ENCODE measurements at regions not wholly inside any gene's neighbourhood (a gene's known extent, or its start where the extent isn't known, plus 50 kb on each side); places are given as distances from the start of the nearest gene placed in this dataset.

DNA sequence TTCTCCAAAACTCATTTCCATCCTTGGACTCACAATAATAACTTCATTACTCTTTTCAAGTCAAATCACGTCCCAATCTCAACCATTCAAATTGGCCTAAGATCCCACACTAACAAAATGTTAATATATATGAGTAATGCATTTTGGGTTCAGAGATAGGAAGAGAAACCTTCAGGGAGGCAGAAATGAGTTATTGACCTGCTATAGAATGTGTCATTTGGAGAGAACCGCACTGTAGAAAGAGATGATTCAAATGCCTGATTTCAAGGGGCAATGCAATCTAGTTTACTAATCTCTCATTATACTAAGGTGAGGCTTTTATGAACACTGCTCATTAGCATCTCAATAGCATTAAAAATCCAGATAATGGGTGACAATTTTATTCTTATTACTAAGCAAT lies 1595.0 kb upstream of the GOT2 start:
- TF ChIP-seq, protein P1, sequence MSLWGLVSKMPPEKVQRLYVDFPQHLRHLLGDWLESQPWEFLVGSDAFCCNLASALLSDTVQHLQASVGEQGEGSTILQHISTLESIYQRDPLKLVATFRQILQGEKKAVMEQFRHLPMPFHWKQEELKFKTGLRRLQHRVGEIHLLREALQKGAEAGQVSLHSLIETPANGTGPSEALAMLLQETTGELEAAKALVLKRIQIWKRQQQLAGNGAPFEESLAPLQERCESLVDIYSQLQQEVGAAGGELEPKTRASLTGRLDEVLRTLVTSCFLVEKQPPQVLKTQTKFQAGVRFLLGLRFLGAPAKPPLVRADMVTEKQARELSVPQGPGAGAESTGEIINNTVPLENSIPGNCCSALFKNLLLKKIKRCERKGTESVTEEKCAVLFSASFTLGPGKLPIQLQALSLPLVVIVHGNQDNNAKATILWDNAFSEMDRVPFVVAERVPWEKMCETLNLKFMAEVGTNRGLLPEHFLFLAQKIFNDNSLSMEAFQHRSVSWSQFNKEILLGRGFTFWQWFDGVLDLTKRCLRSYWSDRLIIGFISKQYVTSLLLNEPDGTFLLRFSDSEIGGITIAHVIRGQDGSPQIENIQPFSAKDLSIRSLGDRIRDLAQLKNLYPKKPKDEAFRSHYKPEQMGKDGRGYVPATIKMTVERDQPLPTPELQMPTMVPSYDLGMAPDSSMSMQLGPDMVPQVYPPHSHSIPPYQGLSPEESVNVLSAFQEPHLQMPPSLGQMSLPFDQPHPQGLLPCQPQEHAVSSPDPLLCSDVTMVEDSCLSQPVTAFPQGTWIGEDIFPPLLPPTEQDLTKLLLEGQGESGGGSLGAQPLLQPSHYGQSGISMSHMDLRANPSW (CRISPR knock-in tag; IDR thresholded peaks at IDR 0.05): no peak
- TF ChIP-seq GTF2F1 (IDR thresholded peaks at IDR 0.05; ENCODE audit: low read depth, low read length) (no peak), EP300 (IDR thresholded peaks at IDR 0.05; ENCODE audit: low read length) (no peak), DNMT1 (IDR thresholded peaks at IDR 0.05) (no peak), EZH2 (IDR thresholded peaks at IDR 0.05; ENCODE audit: borderline replicate concordance, low read depth, low read length) (no peak), MYNN (IDR thresholded peaks at IDR 0.05) (no peak), MYNN (CRISPR knock-in tag; IDR thresholded peaks at IDR 0.05) (no peak), TEAD4 (IDR thresholded peaks at IDR 0.05; ENCODE audit: low read length) (no peak), TEAD4 (CRISPR knock-in tag; IDR thresholded peaks at IDR 0.05; ENCODE audit: borderline replicate concordance) (no peak)
- TF ChIP-seq, protein P2, sequence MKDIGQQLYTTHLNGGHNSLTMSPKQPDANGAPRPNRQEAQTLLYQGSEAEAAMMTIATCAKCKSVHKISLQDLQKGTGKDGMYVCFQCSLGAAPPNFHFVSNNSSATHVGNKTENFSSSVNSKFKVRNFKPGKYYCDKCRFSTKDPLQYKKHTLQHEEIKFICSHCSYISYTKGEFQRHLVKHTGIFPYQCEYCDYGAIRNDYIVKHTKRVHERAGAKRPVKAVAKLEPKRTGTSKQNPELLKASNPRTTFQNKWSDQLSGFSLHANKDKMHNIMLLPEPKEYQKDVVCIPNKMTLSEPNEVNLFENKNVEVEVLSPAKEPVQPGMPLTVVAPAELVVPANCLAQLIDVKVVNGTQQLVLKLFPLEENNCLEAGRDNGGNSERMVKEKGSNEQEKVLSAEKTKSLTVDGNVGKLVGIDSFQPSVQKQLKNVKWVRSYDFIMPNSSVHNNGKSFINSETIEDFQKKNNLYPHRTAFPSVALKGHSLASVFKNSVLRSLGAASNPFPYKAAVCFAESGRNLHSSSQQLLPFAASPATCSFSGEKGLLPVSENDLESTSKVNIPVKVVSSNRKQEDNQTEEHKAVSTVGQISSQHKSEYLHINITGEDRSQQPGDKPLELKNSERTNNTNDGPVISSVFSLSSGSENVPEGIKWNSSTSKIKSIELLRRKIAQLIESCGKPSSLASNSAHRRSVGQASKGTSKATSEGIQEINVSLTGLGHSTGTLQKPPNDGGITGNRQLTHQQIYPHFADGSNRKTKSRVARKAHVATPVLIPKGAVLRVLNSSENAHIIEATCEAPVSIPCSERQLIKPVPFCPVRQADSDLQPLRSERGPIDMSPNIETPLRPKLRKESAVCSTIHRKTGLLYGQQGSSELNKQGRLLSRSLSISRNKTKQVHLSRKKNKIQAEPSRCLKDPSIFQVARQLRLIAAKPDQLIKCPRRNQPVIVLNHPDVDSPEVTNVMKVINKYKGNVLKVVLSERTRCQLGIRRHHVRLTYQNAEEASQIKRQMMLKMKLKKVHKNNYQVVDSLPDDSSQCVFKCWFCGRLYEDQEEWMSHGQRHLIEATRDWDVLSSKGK (CRISPR knock-in tag; IDR thresholded peaks at IDR 0.05): no peak
- TF ChIP-seq, protein P3, sequence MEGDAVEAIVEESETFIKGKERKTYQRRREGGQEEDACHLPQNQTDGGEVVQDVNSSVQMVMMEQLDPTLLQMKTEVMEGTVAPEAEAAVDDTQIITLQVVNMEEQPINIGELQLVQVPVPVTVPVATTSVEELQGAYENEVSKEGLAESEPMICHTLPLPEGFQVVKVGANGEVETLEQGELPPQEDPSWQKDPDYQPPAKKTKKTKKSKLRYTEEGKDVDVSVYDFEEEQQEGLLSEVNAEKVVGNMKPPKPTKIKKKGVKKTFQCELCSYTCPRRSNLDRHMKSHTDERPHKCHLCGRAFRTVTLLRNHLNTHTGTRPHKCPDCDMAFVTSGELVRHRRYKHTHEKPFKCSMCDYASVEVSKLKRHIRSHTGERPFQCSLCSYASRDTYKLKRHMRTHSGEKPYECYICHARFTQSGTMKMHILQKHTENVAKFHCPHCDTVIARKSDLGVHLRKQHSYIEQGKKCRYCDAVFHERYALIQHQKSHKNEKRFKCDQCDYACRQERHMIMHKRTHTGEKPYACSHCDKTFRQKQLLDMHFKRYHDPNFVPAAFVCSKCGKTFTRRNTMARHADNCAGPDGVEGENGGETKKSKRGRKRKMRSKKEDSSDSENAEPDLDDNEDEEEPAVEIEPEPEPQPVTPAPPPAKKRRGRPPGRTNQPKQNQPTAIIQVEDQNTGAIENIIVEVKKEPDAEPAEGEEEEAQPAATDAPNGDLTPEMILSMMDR (IDR thresholded peaks at IDR 0.05 in 2 of 3, conservative IDR thresholded peaks at IDR 0.05 in 1 of 3; ENCODE audit: insufficient read depth in 2 of 3, low read depth in 1 of 3, low read length in 3 of 3): no peak
